K562 (cell line): ENCODE measurements at regions not wholly inside any gene's neighbourhood (a gene's known extent, or its start where the extent isn't known, plus 50 kb on each side); places are given as distances from the start of the nearest gene placed in this dataset.

ENCODE experiments used
- ATAC-seq: fragments of 200-7000 bp; cut with Tn5 transposase; 3 replicates; pipeline ENCODE4 v1.9.1; 2020; ENCODE audit warnings: moderate library complexity
- BruUV-seq: library from RNA; stranded (reverse); fragments of 400-500 nt; replicated peaks from 2 replicates; lab custom pipeline; 2021; lab: Mats Ljungman, UMichigan
- CTCF ChIA-PET: fragments of 300-600 bp; formaldehyde crosslinking; extraction: SDS; loops from one replicate; lab custom pipeline; 2021; ENCODE audit warnings: low intra/inter-chr PET ratio; lab: Yijun Ruan, JAX
- POLR2A ChIA-PET: fragments of 300-600, 350-650 bp; sonication (Branson Sonifier 250); formaldehyde crosslinking; extraction: SDS; loops from one replicate; lab custom pipeline; 2021; ENCODE audit warnings: antibody characterized with exemption, inconsistent platforms; lab: Yijun Ruan, JAX
- DNase-seq, 4 experiments: peaks; one replicate each; pipeline versions ENCODE4 v3.0.0 to v3.0.0-alpha.2; 2011 to 2018; ENCODE audit warnings: low spot score in 3 of 4, mixed read lengths in 3 of 4; ENCODE audit errors: extremely low read depth in 1 of 4
- FAIRE-seq: peaks from 2 replicates; lab custom pipeline; 2011; peaks lifted over from hg19 to GRCh38; lab: Jason Lieb, UNC
- H2AFZ ChIP-seq: 2 replicates; pipeline ENCODE4 v1.6.0; 2011; ENCODE audit warnings: low read depth, low read length, control low read depth, inconsistent platforms
- H3K27ac ChIP-seq: fragments of 200-600 bp; 3 replicates; pipeline ENCODE4 v1.8.0; 2011; ENCODE audit warnings: low read depth, mild to moderate bottlenecking, control low read depth, inconsistent platforms, low read length, moderate library complexity, mixed read lengths; ENCODE audit errors: extremely low read depth
- H3K27me3 ChIP-seq, 2 experiments: fragments of 300-600 bp in 1 of 2; 2 replicates in 1 of 2; 3 replicates in 1 of 2; pipeline versions ENCODE4 v1.6.0 to v1.8.0; 2011; ENCODE audit warnings: inconsistent platforms in 2 of 2, low read length in 2 of 2, mild to moderate bottlenecking in 1 of 2, mixed read lengths in 1 of 2, moderate library complexity in 1 of 2; ENCODE audit not compliant: control insufficient read depth in 2 of 2, insufficient read depth in 2 of 2
- H3K36me3 ChIP-seq: fragments of 300-600 bp; 3 replicates; pipeline ENCODE4 v1.8.0; 2011; ENCODE audit warnings: mild to moderate bottlenecking, low read length, inconsistent platforms; ENCODE audit not compliant: control insufficient read depth, insufficient read depth
- H3K4me1 ChIP-seq, 2 experiments: fragments of 200-600 bp in 1 of 2; replicated peaks in 1 of 2; 2 replicates in 1 of 2; 3 replicates in 1 of 2; pipeline versions ENCODE4 v1.5.1 to v1.8.0; 2011; ENCODE audit warnings: inconsistent platforms in 2 of 2, low read length in 2 of 2, mild to moderate bottlenecking in 1 of 2, mixed read lengths in 1 of 2, moderate library complexity in 1 of 2; ENCODE audit not compliant: control insufficient read depth in 2 of 2, insufficient read depth in 2 of 2
- H3K4me2 ChIP-seq: 2 replicates; pipeline ENCODE4 v1.6.1; 2011; ENCODE audit warnings: low read length, control low read depth, inconsistent platforms, mixed read lengths; ENCODE audit not compliant: insufficient read depth
- H3K4me3 ChIP-seq: fragments of 200-600 bp; sonication (generic), shearing (Covaris generic); 2 replicates; pipeline ENCODE4 v1.5.1; 2016; ENCODE audit warnings: control low read depth, inconsistent platforms
- H3K79me2 ChIP-seq: fragments of 200-600 bp; 3 replicates; pipeline ENCODE4 v1.8.0; 2011; ENCODE audit warnings: low read length, inconsistent platforms; ENCODE audit not compliant: control insufficient read depth, insufficient read depth
- H3K9ac ChIP-seq, 2 experiments: 2 replicates each; pipeline versions ENCODE4 v1.6.0 to v1.6.1; 2011; ENCODE audit warnings: low read depth in 2 of 2, low read length in 2 of 2, control low read depth in 1 of 2, inconsistent platforms in 1 of 2, mild to moderate bottlenecking in 1 of 2, mixed read lengths in 1 of 2; ENCODE audit not compliant: insufficient read depth in 1 of 2
- H3K9me1 ChIP-seq: one replicate; pipeline ENCODE4 v1.6.0; 2011; ENCODE audit warnings: inconsistent platforms, mild to moderate bottlenecking, low read length, moderate library complexity; ENCODE audit not compliant: control insufficient read depth, insufficient read depth
- H3K9me3 ChIP-seq: replicated peaks from 2 replicates; pipeline ENCODE4 v1.5.1; 2011; ENCODE audit warnings: low read depth, low read length, inconsistent platforms; ENCODE audit not compliant: control insufficient read depth, insufficient read depth
- H4K20me1 ChIP-seq: replicated peaks from 2 replicates; pipeline ENCODE4 v1.6.1; 2011; ENCODE audit warnings: low read length, inconsistent platforms, mixed read lengths; ENCODE audit not compliant: control insufficient read depth, insufficient read depth
- CHCHD3 ChIP-seq: fragments of 250-450 bp; sonication (Bioruptor Pico); IDR thresholded peaks from 2 replicates; pipeline ENCODE4 v2.1.2; 2022; ENCODE audit warnings: mild to moderate bottlenecking
- CREB5 ChIP-seq: fragments of 250-450 bp; sonication (Bioruptor Pico); IDR thresholded peaks from 2 replicates; pipeline ENCODE4 v1.5.0; 2020; ENCODE audit warnings: mild to moderate bottlenecking
- GATAD2B ChIP-seq: fragments of 450-650 bp; IDR thresholded peaks from 2 replicates; pipeline ENCODE4 v1.6.1; 2017; ENCODE audit warnings: mild to moderate bottlenecking, borderline replicate concordance
- HDAC1 ChIP-seq, 2 experiments: fragments of 450-650 bp; IDR thresholded peaks; 2 replicates each; pipeline ENCODE4 v1.6.1; 2016 to 2017; ENCODE audit warnings: inconsistent platforms in 1 of 2, mild to moderate bottlenecking in 1 of 2, moderate library complexity in 1 of 2
- HNRNPH1 ChIP-seq: fragments of 200-400 bp; formaldehyde crosslinking; optimal IDR thresholded peaks from 2 replicates; pipeline ENCODE3; 2017; ENCODE audit warnings: low read depth, mild to moderate bottlenecking, low read length, moderate library complexity
- HNRNPK ChIP-seq: fragments of 200-400 bp; formaldehyde crosslinking; IDR thresholded peaks from one replicate; pipeline ENCODE4 v1.6.1; 2018; ENCODE audit warnings: mild to moderate bottlenecking, low read depth, low read length; ENCODE audit not compliant: poor library complexity, severe bottlenecking
- IRF1 ChIP-seq: sonication (generic); formaldehyde crosslinking; IDR thresholded peaks from 2 replicates; pipeline ENCODE4 v1.8.0; 2022; ENCODE audit warnings: missing genetic modification reagents, mild to moderate bottlenecking, borderline replicate concordance
- KLF10 ChIP-seq: fragments of 250-450 bp; sonication (Bioruptor Pico); IDR thresholded peaks from 2 replicates; pipeline ENCODE4 v1.6.1; 2021; ENCODE audit warnings: matching md5 sums
- KLF13 ChIP-seq: fragments of 450-650 bp; IDR thresholded peaks from 2 replicates; pipeline ENCODE4 v1.6.1; 2016; ENCODE audit warnings: missing genetic modification characterization, low read depth, mild to moderate bottlenecking, missing compliant biosample characterization, moderate library complexity, borderline replicate concordance
- KLF6 ChIP-seq: fragments of 250-450 bp; sonication (Bioruptor Pico); IDR thresholded peaks from 2 replicates; pipeline ENCODE4 v1.4.0; 2020; ENCODE audit warnings: mild to moderate bottlenecking, moderate library complexity, borderline replicate concordance
- NCOR1 ChIP-seq: fragments of 450-650 bp; IDR thresholded peaks from 2 replicates; pipeline ENCODE4 v1.6.1; 2016; ENCODE audit warnings: mild to moderate bottlenecking, moderate library complexity
- RUNX1 ChIP-seq: sonication (generic); IDR thresholded peaks from 2 replicates; pipeline ENCODE4 v1.6.1; 2016; ENCODE audit warnings: antibody characterized with exemption, low read depth
- TAF1 ChIP-seq: IDR thresholded peaks from 2 replicates; pipeline ENCODE4 v1.6.1; 2011; ENCODE audit warnings: mild to moderate bottlenecking, low read length, moderate library complexity; ENCODE audit not compliant: insufficient read depth, control insufficient read depth, severe bottlenecking; ENCODE audit errors: extremely low read depth
- TEAD1 ChIP-seq, 2 experiments: fragments of 450-650 bp in 1 of 2; sonication (generic) in 1 of 2; formaldehyde crosslinking; IDR thresholded peaks; 2 replicates each; pipeline versions ENCODE4 v1.4.0 to v1.8.0; 2020 to 2022; ENCODE audit warnings: mild to moderate bottlenecking in 2 of 2, missing genetic modification reagents in 1 of 2
- ZBTB49 ChIP-seq: sonication (generic); formaldehyde crosslinking; IDR thresholded peaks from 2 replicates; pipeline ENCODE4 v1.8.0; 2022; ENCODE audit warnings: missing genetic modification reagents, mild to moderate bottlenecking, borderline replicate concordance
- WGBS: fragments of 100-300 bp; shearing (Covaris generic); methylation state at CpG from one replicate; pipeline ENCODE4 v1.1.6; 2016; ENCODE audit warnings: low coverage, mixed read lengths; ENCODE audit not compliant: insufficient coverage; ENCODE audit errors: missing lambda C conversion rate; 5-methylcytosine and 5-hydroxymethylcytosine counted together
- in situ Hi-C: fragments of 300-500 bp; cut with MboI; formaldehyde crosslinking; loops from 4 replicates; pipeline ENCODE4 v1.15.0; 2018; ENCODE audit warnings: inconsistent platforms, mixed read lengths
- intact Hi-C: fragments of 100-400 bp; cut with micrococcal nuclease; formaldehyde crosslinking; loops from 2 replicates; pipeline ENCODE4 v1.14.2; 2022

- TF ChIP-seq ZBTB49 (CRISPR knock-in tag): no peak
Measured at GRCh38 chr18:77433076-77433475, 183.4 kb downstream of the GALR1 start (continued).

- no peaks in the 10 kb centered on the region for H3K36me3 ChIP-seq
- no peaks in the 10 kb centered on the region for H3K27me3 ChIP-seq
- 0% methylated on average over 2 of the region's 2 CpGs for WGBS
- FAIRE-seq (no peak), ATAC-seq (no peak), DNase-seq (no peak)
- no TSS peak for BruUV-seq
- no peak overlapping the region for H3K4me2 ChIP-seq
- no peaks in the 10 kb centered on the region for H3K9me1 ChIP-seq
- no peaks in the 10 kb centered on the region for H4K20me1 ChIP-seq
- H3K4me3 ChIP-seq: no peak overlapping the region
- H3K4me1 ChIP-seq: no peaks in the 10 kb centered on the region
- ChIA-PET POLR2A (no interaction called here), CTCF (no interaction called here)
- intact Hi-C loops (no loop called here), in situ Hi-C loops (no loop called here)
- H3K27ac ChIP-seq: no peak overlapping the region
- H2AFZ ChIP-seq: no peak overlapping the region
- TF ChIP-seq IRF1 (no peak), KLF13 (tag) (no peak), HNRNPK (no peak), RUNX1 (no peak), HDAC1 (IDR thresholded peaks at IDR 0.05) (no peak), NCOR1 (no peak), CHCHD3 (CRISPR knock-in tag) (no peak), HNRNPH1 (no peak), KLF10 (CRISPR knock-in tag) (no peak), KLF6 (CRISPR knock-in tag) (no peak), TEAD1 (CRISPR knock-in tag; IDR thresholded peaks at IDR 0.05) (no peak), CREB5 (CRISPR knock-in tag) (no peak), TAF1 (no peak), GATAD2B (no peak)
- H3K9me3 ChIP-seq: no peaks in the 10 kb centered on the region
- H3K9ac ChIP-seq: no peak overlapping the region
- no peaks in the 10 kb centered on the region for H3K79me2 ChIP-seq
Measured at GRCh38 chr18:77439888-77440287, 190.2 kb downstream of the GALR1 start.
